OCI-LY1 (cell line): ENCODE measurements at regions not wholly inside any gene's neighbourhood (a gene's known extent, or its start where the extent isn't known, plus 50 kb on each side); places are given as distances from the start of the nearest gene placed in this dataset.

Experiments used
- EZH2 ChIP-seq: fragments of 200-600 bp; sonication (generic), shearing (Covaris generic); IDR thresholded peaks from 2 replicates; pipeline ENCODE4 v1.8.0; 2017; ENCODE audit warnings: borderline replicate concordance, mixed run types, mild to moderate bottlenecking, antibody characterized with exemption, low read length, moderate library complexity, mixed read lengths
- TF ChIP-seq, protein P1 (sequence below): fragments of 200-600 bp; sonication (generic), shearing (Covaris generic); IDR thresholded peaks from 2 replicates; pipeline ENCODE4 v1.5.1; 2017; ENCODE audit warnings: mild to moderate bottlenecking, antibody characterized with exemption, low read length, moderate library complexity, mixed read lengths

DNA sequence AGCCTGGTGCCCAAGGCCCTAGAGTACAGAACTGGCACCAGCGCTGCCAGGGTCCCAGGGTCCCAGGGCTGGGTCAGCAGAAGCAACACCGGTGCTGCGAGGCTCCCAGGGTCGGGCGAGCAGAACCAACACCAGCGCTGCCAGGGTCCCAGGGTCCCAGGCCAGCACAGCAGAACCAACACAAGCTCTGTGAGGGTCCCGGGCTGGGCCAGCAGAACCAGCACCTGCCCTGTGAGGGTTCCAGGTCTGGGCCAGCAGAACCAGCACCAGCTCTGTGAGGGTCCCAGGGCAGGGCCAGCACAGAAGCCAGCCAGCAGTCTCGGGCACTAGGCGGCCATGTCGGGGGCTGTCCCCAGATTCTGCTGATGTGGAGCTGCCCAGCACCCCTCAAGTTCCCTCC lies 93.1 kb downstream of the GALR1 start:
- TF ChIP-seq EZH2: no peak
- TF ChIP-seq, protein P1, sequence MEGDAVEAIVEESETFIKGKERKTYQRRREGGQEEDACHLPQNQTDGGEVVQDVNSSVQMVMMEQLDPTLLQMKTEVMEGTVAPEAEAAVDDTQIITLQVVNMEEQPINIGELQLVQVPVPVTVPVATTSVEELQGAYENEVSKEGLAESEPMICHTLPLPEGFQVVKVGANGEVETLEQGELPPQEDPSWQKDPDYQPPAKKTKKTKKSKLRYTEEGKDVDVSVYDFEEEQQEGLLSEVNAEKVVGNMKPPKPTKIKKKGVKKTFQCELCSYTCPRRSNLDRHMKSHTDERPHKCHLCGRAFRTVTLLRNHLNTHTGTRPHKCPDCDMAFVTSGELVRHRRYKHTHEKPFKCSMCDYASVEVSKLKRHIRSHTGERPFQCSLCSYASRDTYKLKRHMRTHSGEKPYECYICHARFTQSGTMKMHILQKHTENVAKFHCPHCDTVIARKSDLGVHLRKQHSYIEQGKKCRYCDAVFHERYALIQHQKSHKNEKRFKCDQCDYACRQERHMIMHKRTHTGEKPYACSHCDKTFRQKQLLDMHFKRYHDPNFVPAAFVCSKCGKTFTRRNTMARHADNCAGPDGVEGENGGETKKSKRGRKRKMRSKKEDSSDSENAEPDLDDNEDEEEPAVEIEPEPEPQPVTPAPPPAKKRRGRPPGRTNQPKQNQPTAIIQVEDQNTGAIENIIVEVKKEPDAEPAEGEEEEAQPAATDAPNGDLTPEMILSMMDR: no peak
